ENCODE measurements at regions not wholly inside any gene's neighbourhood (a gene's known extent, or its start where the extent isn't known, plus 50 kb on each side); places are given as distances from the start of the nearest gene placed in this dataset.

DNA sequence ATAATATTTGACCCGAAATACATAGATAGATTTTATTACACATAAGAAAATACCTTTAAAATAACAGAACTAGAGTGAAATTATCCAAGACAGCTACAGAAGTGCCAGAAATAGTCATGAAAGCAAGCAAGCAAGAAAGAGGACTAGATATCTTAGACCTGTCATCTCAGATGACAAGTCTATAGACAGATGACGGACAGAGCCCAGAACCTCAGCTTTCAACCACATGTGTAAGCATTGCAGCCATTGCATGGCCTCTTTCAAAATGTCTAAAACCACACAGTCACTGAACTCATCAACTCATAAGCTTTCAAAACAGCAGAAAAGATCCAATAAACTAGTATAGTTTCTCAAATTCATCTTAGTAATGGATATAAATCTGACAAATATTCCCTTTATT lies 59.8 kb upstream of the FHIT start:
- DNase-seq = no peak

- peak in 2 of 4 experiments; percentile 5 to 7 for DNase-seq
Measured at GRCh38 chr3:61315871-61316270, 64.6 kb upstream of the FHIT start.

- DNase-seq = no peak
Measured at GRCh38 chr3:61323094-61323493, 71.8 kb upstream of the FHIT start.

- DNase-seq = no peak
Measured at GRCh38 chr3:61331929-61332552, 80.8 kb upstream of the FHIT start.

DNA sequence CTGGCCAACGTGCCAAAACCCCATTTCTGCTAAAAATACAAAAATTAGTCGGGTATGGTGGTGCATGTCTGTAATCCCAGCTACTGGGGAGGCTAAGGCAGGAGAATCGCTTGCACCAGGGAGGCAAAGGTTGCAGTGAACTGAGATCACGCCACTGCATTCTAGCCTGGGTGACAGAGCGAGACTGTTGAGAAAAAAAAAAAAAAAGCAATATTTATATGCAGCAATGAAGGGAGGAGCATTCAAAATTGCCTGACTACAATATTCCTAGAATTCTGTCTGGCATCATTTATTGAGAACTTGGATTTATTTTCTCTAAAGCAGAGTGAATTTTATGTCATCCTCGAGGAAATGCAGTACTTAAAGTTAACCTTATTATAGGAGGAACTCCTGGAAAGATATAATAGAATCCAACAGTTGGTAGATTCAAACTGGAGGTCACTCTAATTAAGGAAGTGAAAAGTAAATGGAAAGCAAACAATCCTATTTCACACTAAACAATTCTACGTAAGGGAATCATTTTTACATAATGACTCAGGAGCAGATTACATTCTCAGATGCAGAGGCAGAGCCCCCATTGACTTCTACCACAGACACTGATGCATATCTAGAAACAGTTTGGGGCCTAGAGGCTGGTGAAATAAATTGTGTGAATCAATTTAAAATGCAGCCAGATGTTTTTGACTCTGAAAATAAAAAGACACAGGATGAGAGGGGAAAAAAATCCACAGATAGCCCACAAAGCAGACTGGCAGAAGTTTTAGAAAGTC lies 82.1 kb upstream of the FHIT start:
- DNase-seq = peak in 2 of 4 experiments; percentile 10 to 11

DNA sequence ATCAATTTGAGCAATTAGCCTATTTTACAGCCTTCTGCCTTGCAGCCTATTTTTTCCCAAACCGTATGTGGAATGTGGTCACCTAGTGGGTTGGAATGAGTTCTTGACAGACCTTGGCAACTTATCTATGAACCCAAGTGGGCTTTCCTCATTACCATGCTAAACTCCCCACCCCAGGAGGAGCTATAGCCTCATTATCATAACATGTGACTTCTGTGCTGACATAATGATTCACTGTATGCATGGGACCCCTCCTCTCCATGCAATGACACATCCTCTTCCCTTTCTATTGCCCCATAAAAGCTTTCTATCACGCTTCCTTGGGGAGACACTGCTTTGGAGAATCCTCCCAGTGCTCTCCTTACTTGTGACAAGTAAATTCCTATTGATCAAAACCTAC lies 83.5 kb upstream of the FHIT start:
- DNase-seq = no peak

DNA sequence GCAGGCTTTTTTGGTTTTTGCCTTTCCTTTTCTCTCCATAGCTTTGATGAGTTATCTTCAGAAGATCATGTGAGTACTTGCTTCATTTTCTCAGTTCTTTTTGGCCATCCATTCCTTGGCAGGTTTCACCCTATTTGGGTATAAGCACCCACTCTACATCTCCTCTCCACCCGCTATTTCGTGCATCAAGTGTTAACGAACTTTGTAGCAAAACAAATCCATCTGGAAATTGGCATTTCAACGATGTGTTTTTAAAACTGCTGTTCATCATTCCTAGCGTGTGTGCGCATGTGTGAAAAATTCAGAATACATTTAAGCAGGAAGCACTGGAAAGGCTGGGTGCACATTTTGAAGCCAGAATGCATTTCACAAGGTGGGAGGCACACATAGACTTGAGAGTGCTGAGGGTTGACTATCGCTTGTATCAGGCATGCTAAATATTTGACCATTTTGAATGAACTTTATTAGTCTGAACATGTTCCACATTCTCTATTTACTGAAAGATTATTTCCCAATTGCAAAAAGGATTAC lies 89.7 kb upstream of the FHIT start:
- no peak for DNase-seq

DNA sequence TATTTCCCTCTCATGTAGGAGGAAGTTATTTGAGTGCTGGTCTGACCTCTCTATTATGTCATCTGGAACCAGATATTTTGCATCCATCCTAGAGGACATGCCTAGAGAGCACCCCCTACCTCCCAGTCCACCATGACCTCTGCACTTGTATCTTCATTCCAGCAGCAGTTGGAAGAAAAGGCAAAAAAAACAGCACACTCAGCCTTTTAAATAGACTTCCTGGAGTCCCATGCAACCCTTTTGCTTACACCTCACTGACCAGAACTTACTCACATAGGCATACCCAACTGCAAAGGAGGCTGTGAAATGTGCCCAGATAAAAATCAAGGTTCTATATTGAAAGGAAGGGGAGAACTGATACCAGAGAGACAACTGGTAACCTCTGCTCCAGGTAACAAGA lies 92.3 kb upstream of the FHIT start:
- peak in 1 of 4 experiments; percentile 16 for DNase-seq

DNA sequence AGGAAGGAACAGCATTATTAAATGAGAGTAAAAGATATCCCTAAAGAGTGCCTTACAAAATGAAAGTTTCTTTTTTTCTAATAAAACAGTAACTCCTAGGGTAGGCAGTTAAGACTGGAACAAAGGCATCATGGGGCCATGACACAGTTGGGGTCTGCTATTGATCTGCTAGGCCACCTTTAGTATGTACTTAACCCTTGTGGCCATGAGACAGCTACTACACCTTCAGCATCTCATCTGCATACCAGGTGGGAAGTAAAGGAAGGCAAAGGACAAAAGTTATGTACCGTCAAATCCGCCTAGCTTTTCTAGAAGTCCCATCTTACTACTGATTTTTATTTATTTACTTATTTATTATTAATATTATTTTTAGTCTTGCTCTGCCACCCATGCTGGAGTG lies 93.8 kb upstream of the FHIT start:
- no peak for DNase-seq

DNA sequence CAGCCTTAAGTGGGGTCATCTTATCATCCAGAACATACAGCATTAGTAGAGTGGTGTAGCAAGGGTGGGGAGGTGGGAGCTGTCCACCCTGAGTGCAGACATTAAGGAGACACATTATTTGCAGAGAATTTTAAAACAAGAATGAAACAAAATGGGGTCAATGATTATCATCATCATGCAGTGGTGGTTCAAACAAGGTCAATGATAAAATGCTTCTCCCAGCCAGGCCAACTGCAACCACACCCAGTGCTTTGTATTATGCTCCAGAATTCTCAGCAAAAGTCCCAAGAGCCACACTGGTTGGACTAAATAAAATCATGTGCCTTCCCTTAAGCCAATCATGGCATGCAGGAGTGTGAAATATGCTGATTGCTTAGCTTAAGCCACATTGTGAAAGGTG lies 96.7 kb upstream of the FHIT start:
- no peak for DNase-seq

GRCh38 chr3:61349717-61350116 lies 98.5 kb upstream of the FHIT start:
- DNase-seq = no peak

DNA sequence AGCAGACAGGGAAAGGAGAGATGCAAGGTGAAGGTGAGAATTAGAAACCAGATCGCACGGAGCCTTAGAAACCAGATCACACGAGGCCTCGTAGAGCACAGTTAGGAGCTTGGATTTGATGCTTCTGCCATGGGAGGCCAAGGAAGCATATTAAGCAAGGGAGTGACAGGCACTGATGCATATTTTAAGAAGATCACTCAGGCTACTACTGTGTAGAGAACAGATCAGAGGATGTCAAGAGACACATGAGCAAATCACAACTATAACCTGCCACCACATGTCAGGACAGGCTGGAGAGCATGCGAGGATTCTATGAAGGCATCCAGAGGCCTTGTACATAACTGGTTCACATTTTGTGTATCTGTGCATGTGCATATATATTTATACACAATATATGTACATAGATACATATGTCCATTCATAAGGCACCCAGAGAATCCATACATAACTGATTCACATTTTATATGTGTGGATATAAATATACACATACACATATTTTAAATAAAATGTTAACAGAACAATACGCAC lies 99.6 kb upstream of the FHIT start:
- no peak for DNase-seq

DNA sequence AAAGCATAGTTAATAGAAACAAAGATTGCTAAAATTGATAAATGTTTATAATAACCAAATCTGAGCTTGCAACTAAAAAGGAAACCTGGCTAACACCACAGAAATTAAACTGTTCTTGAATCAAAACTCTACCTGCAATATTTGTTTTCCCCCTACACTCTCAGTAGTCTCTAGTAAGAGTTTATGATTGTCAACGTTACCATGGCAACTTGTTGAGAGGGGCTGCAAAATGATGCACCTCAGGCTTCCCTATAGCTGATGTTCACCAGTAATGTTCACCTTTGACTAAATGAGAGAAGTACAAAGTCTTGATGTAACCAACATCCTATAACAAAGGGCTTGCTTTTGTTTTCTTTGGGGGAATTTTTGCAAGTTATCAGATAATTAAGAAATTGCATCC lies 101.1 kb upstream of the FHIT start:
- no peak for DNase-seq

- DNase-seq = no peak
Measured at GRCh38 chr3:61353382-61353781, 102.1 kb upstream of the FHIT start.

GRCh38 chr3:61354604-61355003 lies 103.4 kb upstream of the FHIT start:
- no peak for DNase-seq

DNA sequence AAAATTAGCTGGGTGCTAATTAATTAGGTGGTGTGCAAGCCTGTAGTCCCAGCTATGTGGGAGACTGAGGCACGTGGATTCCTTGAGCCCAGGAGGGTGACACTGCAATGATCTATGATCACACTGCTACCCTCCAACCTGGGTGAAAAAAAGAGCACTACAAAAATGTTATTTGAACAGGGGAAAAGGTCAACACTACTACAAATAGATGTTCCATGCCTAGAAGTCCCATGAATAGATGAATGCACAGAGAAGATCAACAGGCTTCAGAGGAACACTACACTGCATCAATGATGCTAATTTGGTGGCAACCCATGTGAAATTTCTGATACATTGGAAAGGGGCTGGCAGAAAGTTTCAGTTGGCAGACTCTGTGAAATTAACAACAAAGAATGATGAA lies 105.4 kb upstream of the FHIT start:
- DNase-seq = no peak

DNA sequence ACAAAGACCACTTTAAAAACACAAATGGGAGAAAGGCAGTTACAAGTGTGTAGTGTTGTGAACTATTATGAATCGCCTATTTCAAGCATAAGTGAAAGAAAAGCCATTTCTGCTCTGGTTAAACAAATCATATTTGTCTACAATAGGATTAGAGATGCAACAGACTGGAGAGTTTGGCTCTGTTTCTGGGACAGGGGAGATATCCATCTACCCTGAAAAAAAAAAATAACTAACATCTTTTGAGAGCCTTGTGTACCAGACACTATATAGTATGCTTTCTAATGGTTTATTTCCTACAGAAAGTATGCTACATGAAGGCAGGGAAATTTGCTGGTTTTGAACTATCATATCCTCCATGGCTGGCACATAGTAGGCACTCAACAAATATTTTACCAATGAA lies 106.7 kb upstream of the FHIT start:
- DNase-seq = no peak

- peak; percentile 88 to 95 (median 92) for DNase-seq
Measured at GRCh38 chr3:61358364-61358763, 107.1 kb upstream of the FHIT start.

GRCh38 chr3:61360297-61360965 lies 109.2 kb upstream of the FHIT start:
- DNase-seq = no peak

DNA sequence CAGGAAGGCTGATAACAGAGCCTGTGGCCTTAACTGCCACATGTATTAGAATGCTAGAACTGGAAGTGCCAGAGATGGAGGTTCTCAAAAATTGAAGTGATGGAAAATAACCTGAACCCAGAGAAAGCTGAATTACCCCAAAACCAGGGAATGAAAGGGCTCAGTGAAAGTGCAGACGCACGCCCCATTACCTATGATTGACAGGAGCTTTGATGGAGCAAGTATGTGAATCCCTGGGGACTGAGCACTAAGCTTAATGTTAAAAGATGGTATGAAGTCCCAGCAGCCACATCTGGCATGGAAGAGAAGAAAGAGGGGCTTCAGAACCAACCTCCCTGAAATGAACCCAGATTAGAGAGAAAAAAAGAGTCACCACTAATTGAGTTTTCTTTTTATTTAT lies 118.4 kb upstream of the FHIT start:
- no peak for DNase-seq

DNA sequence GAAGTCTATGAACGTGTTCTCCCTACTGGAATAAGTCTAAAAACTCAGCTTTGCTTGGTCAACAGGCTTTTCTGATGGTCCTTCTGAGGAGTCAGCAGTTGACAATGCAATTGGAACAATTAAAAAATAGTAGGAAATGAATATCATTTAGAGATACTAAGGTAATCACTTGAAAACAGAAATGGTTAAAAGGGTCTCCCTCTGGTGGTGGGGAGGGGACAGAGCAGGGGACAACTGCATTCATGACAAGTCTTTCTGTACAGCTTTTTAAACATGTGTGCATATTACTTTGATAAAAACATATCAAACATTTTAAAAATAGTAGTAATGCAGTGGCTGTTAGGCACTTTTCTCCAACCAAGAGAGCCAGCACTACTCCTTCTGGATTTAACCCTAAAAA lies 119.9 kb upstream of the FHIT start:
- peak; percentile 10 to 42 (median 26) for DNase-seq

GRCh38 chr3:61372723-61373122 lies 121.5 kb upstream of the FHIT start:
- no peak for DNase-seq

DNA sequence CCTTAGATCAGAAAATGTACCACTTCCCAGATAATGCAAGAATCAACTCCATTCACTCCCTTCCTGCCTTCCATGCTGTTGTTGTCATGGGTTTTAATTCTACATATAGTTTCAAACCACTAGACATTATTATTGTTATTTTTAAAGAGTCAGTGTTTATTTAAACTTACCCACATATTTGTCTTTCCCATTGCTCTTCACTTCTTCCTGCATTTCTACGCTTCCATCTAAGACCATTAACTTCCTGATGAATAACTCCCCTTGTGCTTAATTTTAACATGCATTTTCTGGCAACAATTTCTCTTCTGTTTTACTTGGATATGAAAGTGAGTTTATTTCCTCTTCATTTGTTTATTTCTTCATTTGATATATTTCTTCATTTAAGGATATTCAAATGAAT lies 127.1 kb upstream of the FHIT start:
- no peak for DNase-seq

All from suppressor macrophage (primary cell).